IMR-90 (cell line): ENCODE measurements at regions not wholly inside any gene's neighbourhood (a gene's known extent, or its start where the extent isn't known, plus 50 kb on each side); places are given as distances from the start of the nearest gene placed in this dataset.

Source experiments
- ATAC-seq: fragments of 200-7000 bp; cut with Tn5 transposase; 2 replicates; pipeline ENCODE4 v1.9.1; 2020; ENCODE audit warnings: low read depth, mild to moderate bottlenecking, moderate library complexity
- BruUV-seq: library from RNA; stranded (reverse); fragments of 400-500 nt; replicated peaks from 2 replicates; lab custom pipeline; 2021; lab: Mats Ljungman, UMichigan
- CTCF ChIA-PET: fragments of 300-600 bp; formaldehyde crosslinking; extraction: SDS; loops from one replicate; lab custom pipeline; 2021; ENCODE audit warnings: antibody characterized with exemption; lab: Yijun Ruan, JAX
- POLR2A ChIA-PET: fragments of 300-600 bp; sonication (Branson Sonifier 250); formaldehyde crosslinking; loops from one replicate; lab custom pipeline; 2022; ENCODE audit warnings: antibody characterized with exemption; ENCODE audit not compliant: unreplicated experiment; lab: Charles Lee
- DNase-seq: peaks from one replicate; pipeline ENCODE4 v3.0.0; 2013
- H2AFZ ChIP-seq: replicated peaks from 2 replicates; pipeline ENCODE3; 2013; ENCODE audit warnings: low read length, mild to moderate bottlenecking; ENCODE audit not compliant: poor library complexity
- H2AK5ac ChIP-seq: 2 replicates; pipeline ENCODE4 v1.6.1; 2013; ENCODE audit warnings: low read depth, low read length, inconsistent platforms
- H2AK9ac ChIP-seq: replicated peaks from 2 replicates; pipeline ENCODE3; 2013; ENCODE audit warnings: mild to moderate bottlenecking, low read depth, low read length, moderate library complexity; ENCODE audit not compliant: poor library complexity
- H2BK120ac ChIP-seq: 2 replicates; pipeline ENCODE4 v1.6.1; 2013; ENCODE audit warnings: low read depth, low read length, inconsistent platforms
- H2BK15ac ChIP-seq: 3 replicates; pipeline ENCODE4 v1.6.1; 2013; ENCODE audit warnings: low read depth, low read length, inconsistent platforms
- H2BK20ac ChIP-seq: 2 replicates; pipeline ENCODE4 v1.6.1; 2013; ENCODE audit warnings: low read depth, mild to moderate bottlenecking, inconsistent platforms, low read length, moderate library complexity
- H2BK5ac ChIP-seq: 2 replicates; pipeline ENCODE4 v1.6.1; 2013; ENCODE audit warnings: mild to moderate bottlenecking, low read depth, low read length, inconsistent platforms; ENCODE audit not compliant: poor library complexity, severe bottlenecking
- H3K14ac ChIP-seq: replicated peaks from 2 replicates; pipeline ENCODE4 v1.6.1; 2013; ENCODE audit warnings: low read depth, low read length, inconsistent platforms
- H3K18ac ChIP-seq: 2 replicates; pipeline ENCODE4 v1.6.1; 2013; ENCODE audit warnings: low read depth, low read length, control low read depth
- H3K23ac ChIP-seq: 2 replicates; pipeline ENCODE4 v1.6.1; 2013; ENCODE audit warnings: low read depth, low read length, inconsistent platforms
- H3K27ac ChIP-seq: 2 replicates; pipeline ENCODE4 v1.5.1; 2013; ENCODE audit warnings: mild to moderate bottlenecking, control low read depth, low read length; ENCODE audit not compliant: insufficient read depth
- H3K27me3 ChIP-seq: 2 replicates; pipeline ENCODE4 v1.6.1; 2013; ENCODE audit warnings: low read length; ENCODE audit not compliant: control insufficient read depth, insufficient read depth
- H3K36me3 ChIP-seq: 2 replicates; pipeline ENCODE4 v1.6.1; 2013; ENCODE audit warnings: low read length, mixed read lengths; ENCODE audit not compliant: control insufficient read depth, insufficient read depth
- H3K4ac ChIP-seq: 2 replicates; pipeline ENCODE4 v1.6.1; 2013; ENCODE audit warnings: low read depth, low read length, inconsistent platforms
- H3K4me1 ChIP-seq: 2 replicates; pipeline ENCODE4 v1.6.1; 2013; ENCODE audit warnings: low read length, mixed read lengths; ENCODE audit not compliant: control insufficient read depth, insufficient read depth
- H3K4me2 ChIP-seq: 2 replicates; pipeline ENCODE4 v1.6.1; 2013; ENCODE audit warnings: low read depth, mild to moderate bottlenecking, control low read depth, low read length, moderate library complexity
- H3K4me3 ChIP-seq: 2 replicates; pipeline ENCODE4 v1.5.1; 2013; ENCODE audit warnings: low read depth, mild to moderate bottlenecking, control low read depth, low read length, moderate library complexity; ENCODE audit not compliant: insufficient read depth
- H3K56ac ChIP-seq: 2 replicates; pipeline ENCODE4 v1.6.1; 2013; ENCODE audit warnings: low read length, inconsistent platforms; ENCODE audit not compliant: insufficient read depth; ENCODE audit errors: extremely low read depth
- H3K79me1 ChIP-seq, 2 experiments: 2 replicates each; pipeline ENCODE4 v1.6.1; 2013; ENCODE audit warnings: low read length in 2 of 2, inconsistent platforms in 1 of 2, low read depth in 1 of 2
- H3K9ac ChIP-seq: 2 replicates; pipeline ENCODE4 v1.6.1; 2013; ENCODE audit warnings: low read depth, low read length, control low read depth
- H3K9me1 ChIP-seq: 2 replicates; pipeline ENCODE4 v1.6.1; 2013; ENCODE audit warnings: low read length, inconsistent platforms; ENCODE audit not compliant: insufficient read depth
- H3K9me3 ChIP-seq: 2 replicates; pipeline ENCODE4 v1.6.1; 2013; ENCODE audit warnings: low read length; ENCODE audit not compliant: control insufficient read depth, insufficient read depth
- H4K20me1 ChIP-seq: 2 replicates; pipeline ENCODE4 v1.6.1; 2013; ENCODE audit warnings: low read length, inconsistent platforms; ENCODE audit not compliant: insufficient read depth
- H4K5ac ChIP-seq: 2 replicates; pipeline ENCODE4 v1.6.1; 2013; ENCODE audit warnings: mild to moderate bottlenecking, low read depth, low read length, control low read depth
- H4K8ac ChIP-seq, 2 experiments: 2 replicates each; pipeline ENCODE4 v1.6.1; 2013; ENCODE audit warnings: low read depth in 2 of 2, low read length in 2 of 2, control low read depth in 1 of 2, inconsistent platforms in 1 of 2
- H4K91ac ChIP-seq: 2 replicates; pipeline ENCODE4 v1.6.1; 2013; ENCODE audit warnings: low read depth, low read length, inconsistent platforms; ENCODE audit not compliant: insufficient read depth
- CEBPB ChIP-seq: IDR thresholded peaks from 2 replicates; pipeline ENCODE4 v1.6.1; 2012; ENCODE audit warnings: low read depth, low read length, improper control_type of control experiment
- MAFK ChIP-seq: IDR thresholded peaks from 2 replicates; pipeline ENCODE4 v1.6.1; 2012; ENCODE audit warnings: low read depth, low read length, improper control_type of control experiment
- MAZ ChIP-seq: IDR thresholded peaks from 2 replicates; pipeline ENCODE4 v1.6.1; 2012; ENCODE audit warnings: low read depth, mild to moderate bottlenecking, low read length, improper control_type of control experiment, moderate library complexity, borderline replicate concordance
- MXI1 ChIP-seq: IDR thresholded peaks from 2 replicates; pipeline ENCODE4 v1.6.1; 2012; ENCODE audit warnings: low read depth, mild to moderate bottlenecking, low read length, moderate library complexity, borderline replicate concordance
- RAD21 ChIP-seq: IDR thresholded peaks from 2 replicates; pipeline ENCODE4 v1.6.1; 2012; ENCODE audit warnings: low read length, improper control_type of control experiment
- RFX5 ChIP-seq: IDR thresholded peaks from 2 replicates; pipeline ENCODE4 v1.8.0; 2012; ENCODE audit warnings: low read depth, mild to moderate bottlenecking, low read length, moderate library complexity
- WGBS, 2 experiments: methylation state at CpG; one replicate each; pipeline versions ENCODE4 v1.1.5 to v1.1.7; 2013; ENCODE audit warnings: missing lambda C conversion rate in 2 of 2; ENCODE audit not compliant: insufficient read length in 1 of 2; ENCODE audit errors: extremely low coverage in 2 of 2; 5-methylcytosine and 5-hydroxymethylcytosine counted together
- dilution Hi-C: fragments of 300-500 bp; cut with HindIII; formaldehyde crosslinking; loops from one replicate; pipeline ENCODE4 v1.14.3; 2018; ENCODE audit warnings: low sequenced_read_pairs; ENCODE audit not compliant: unreplicated experiment
- in situ Hi-C: fragments of 300-500 bp; cut with MboI; formaldehyde crosslinking; loops from 3 replicates; pipeline ENCODE4 v1.14.3; 2019; ENCODE audit warnings: low sequenced_read_pairs, inconsistent platforms, mixed read lengths
- intact Hi-C: fragments of 100-400 bp; cut with micrococcal nuclease; formaldehyde crosslinking; loops from 2 replicates; pipeline ENCODE4 v1.10.0; 2022
- TF ChIP-seq, protein P1 (sequence below): fragments of 150-350 bp; IDR thresholded peaks from 2 replicates; pipeline ENCODE4 v1.6.1; 2017; ENCODE audit warnings: mild to moderate bottlenecking, antibody characterized with exemption, low read length, low read depth

DNA sequence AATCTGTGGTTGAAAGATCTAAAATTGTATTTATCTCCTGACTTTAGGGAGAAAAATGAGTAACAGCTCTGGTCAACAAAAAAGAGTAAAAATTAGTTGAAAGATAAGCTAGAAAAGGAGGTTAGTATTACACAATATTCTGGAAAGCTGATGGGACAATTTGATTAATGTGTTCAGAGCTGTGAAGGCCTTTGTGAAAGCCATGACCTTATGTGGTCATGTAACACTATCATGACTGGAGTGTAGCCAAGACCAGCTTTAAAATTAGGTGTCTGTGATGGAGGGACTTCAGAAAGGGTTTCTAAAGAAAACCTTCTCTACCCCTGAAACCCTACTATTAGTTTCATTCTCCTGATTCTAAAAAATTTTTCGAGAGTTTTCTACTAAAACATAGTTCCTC is 127.2 kb downstream of the NFKBIZ start:
- ChIA-PET POLR2A (no interaction called here), CTCF (interaction anchor here (0.9 to 1.0 kb wide), 2 partner anchors 12 to 14 kb away, joined by 3 read pairs; no protein-coding TSS in a partner anchor)
- no peaks in the 10 kb centered on the region for H3K36me3 ChIP-seq
- no peaks in the 10 kb centered on the region for H3K9me1 ChIP-seq
- ATAC-seq = no peak
- no peak overlapping the region for H2BK5ac ChIP-seq
- H3K14ac ChIP-seq = no peak overlapping the region
- intact Hi-C loops = no loop called here
- H3K4me3 ChIP-seq = no peak overlapping the region
- H3K79me1 ChIP-seq = no peaks in the 10 kb centered on the region
- H3K9me3 ChIP-seq = no peaks in the 10 kb centered on the region
- no peak overlapping the region for H4K8ac ChIP-seq
- H3K9ac ChIP-seq = no peak overlapping the region
- no peak overlapping the region for H4K5ac ChIP-seq
- dilution Hi-C loops = no loop called here
- no peak overlapping the region for H4K91ac ChIP-seq
- no peak overlapping the region for H3K18ac ChIP-seq
- H2AK9ac ChIP-seq = no peak overlapping the region
- no peak overlapping the region for H2BK20ac ChIP-seq
- H3K27me3 ChIP-seq = no peaks in the 10 kb centered on the region
- H2AK5ac ChIP-seq = no peak overlapping the region
- no peak overlapping the region for H2BK120ac ChIP-seq
- no peak overlapping the region for H3K4ac ChIP-seq
- no peak for DNase-seq
- H3K23ac ChIP-seq = no peak overlapping the region
- TF ChIP-seq CEBPB (peak; percentile 64), RAD21 (no peak), MXI1 (no peak), MAZ (no peak), RFX5 (no peak), MAFK (no peak)
- TF ChIP-seq, protein P1, sequence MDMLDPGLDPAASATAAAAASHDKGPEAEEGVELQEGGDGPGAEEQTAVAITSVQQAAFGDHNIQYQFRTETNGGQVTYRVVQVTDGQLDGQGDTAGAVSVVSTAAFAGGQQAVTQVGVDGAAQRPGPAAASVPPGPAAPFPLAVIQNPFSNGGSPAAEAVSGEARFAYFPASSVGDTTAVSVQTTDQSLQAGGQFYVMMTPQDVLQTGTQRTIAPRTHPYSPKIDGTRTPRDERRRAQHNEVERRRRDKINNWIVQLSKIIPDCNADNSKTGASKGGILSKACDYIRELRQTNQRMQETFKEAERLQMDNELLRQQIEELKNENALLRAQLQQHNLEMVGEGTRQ = no peak
- H3K4me1 ChIP-seq = no peaks in the 10 kb centered on the region
- H3K56ac ChIP-seq = no peak overlapping the region
- BruUV-seq = no TSS peak
- H3K27ac ChIP-seq = no peak overlapping the region
- WGBS, 2 experiments = no CpG with 5 or more reads among the region's 1 CpG
- no peaks in the 10 kb centered on the region for H4K20me1 ChIP-seq
- H2BK15ac ChIP-seq = no peak overlapping the region
- H2AFZ ChIP-seq = no peak overlapping the region
- in situ Hi-C loops = no loop called here
- no peak overlapping the region for H3K4me2 ChIP-seq
